ENCODE measurements at regions not wholly inside any gene's neighbourhood (a gene's known extent, or its start where the extent isn't known, plus 50 kb on each side); places are given as distances from the start of the nearest gene placed in this dataset.

DNA sequence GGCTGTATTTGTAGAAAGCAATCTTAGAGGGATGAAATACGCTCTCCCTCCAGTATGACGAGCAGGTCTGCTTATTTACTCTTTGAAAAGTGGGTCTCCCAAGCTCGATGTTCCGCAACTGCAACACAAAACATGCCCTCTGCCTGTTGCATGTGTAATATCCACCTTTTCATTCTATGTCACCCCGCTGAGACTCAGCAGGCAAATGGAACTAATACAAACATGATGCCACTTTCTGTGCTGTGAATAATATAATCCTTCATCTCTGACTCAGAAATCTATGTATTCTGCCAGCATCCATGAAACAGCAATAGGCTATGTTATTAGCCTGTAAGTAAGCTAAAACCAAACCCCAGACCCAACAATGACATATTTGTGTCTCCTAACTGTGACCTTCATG is 200.8 kb upstream of the TMCO5A start:
- H3K27ac ChIP-seq (ENCODE audit: low read length): no peak overlapping the region
- ChIA-PET CTCF (no interaction called here), POLR2A (no interaction called here)
- H3K4me1 ChIP-seq (ENCODE audit: control insufficient read depth, insufficient read depth, low read length): no peaks in the 10 kb centered on the region
- ATAC-seq: no peak
- no peaks in the 10 kb centered on the region for H3K36me3 ChIP-seq (ENCODE audit: control insufficient read depth, insufficient read depth, low read length)
- TF ChIP-seq, protein P1, sequence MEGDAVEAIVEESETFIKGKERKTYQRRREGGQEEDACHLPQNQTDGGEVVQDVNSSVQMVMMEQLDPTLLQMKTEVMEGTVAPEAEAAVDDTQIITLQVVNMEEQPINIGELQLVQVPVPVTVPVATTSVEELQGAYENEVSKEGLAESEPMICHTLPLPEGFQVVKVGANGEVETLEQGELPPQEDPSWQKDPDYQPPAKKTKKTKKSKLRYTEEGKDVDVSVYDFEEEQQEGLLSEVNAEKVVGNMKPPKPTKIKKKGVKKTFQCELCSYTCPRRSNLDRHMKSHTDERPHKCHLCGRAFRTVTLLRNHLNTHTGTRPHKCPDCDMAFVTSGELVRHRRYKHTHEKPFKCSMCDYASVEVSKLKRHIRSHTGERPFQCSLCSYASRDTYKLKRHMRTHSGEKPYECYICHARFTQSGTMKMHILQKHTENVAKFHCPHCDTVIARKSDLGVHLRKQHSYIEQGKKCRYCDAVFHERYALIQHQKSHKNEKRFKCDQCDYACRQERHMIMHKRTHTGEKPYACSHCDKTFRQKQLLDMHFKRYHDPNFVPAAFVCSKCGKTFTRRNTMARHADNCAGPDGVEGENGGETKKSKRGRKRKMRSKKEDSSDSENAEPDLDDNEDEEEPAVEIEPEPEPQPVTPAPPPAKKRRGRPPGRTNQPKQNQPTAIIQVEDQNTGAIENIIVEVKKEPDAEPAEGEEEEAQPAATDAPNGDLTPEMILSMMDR (IDR thresholded peaks at IDR 0.05): no peak
- TF ChIP-seq TCF7L2 (IDR thresholded peaks at IDR 0.05; ENCODE audit: low read depth, low read length) (no peak), POLR2AphosphoS5 (IDR thresholded peaks at IDR 0.05; ENCODE audit: low read depth, low read length) (no peak), SIN3A (IDR thresholded peaks at IDR 0.05; ENCODE audit: borderline replicate concordance, insufficient read depth, low read depth, low read length) (no peak)
- TF ChIP-seq, protein P2, sequence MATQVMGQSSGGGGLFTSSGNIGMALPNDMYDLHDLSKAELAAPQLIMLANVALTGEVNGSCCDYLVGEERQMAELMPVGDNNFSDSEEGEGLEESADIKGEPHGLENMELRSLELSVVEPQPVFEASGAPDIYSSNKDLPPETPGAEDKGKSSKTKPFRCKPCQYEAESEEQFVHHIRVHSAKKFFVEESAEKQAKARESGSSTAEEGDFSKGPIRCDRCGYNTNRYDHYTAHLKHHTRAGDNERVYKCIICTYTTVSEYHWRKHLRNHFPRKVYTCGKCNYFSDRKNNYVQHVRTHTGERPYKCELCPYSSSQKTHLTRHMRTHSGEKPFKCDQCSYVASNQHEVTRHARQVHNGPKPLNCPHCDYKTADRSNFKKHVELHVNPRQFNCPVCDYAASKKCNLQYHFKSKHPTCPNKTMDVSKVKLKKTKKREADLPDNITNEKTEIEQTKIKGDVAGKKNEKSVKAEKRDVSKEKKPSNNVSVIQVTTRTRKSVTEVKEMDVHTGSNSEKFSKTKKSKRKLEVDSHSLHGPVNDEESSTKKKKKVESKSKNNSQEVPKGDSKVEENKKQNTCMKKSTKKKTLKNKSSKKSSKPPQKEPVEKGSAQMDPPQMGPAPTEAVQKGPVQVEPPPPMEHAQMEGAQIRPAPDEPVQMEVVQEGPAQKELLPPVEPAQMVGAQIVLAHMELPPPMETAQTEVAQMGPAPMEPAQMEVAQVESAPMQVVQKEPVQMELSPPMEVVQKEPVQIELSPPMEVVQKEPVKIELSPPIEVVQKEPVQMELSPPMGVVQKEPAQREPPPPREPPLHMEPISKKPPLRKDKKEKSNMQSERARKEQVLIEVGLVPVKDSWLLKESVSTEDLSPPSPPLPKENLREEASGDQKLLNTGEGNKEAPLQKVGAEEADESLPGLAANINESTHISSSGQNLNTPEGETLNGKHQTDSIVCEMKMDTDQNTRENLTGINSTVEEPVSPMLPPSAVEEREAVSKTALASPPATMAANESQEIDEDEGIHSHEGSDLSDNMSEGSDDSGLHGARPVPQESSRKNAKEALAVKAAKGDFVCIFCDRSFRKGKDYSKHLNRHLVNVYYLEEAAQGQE (IDR thresholded peaks at IDR 0.05; ENCODE audit: insufficient read depth in 1 of 2, low read depth in 2 of 2, low read length in 1 of 2): no peak
- H3K27me3 ChIP-seq (ENCODE audit: control insufficient read depth, insufficient read depth, low read length): no peaks in the 10 kb centered on the region
- in situ Hi-C loops (cut with HindIII; ENCODE audit: low pct_unique_long_range_greater_than_20kb, low sequenced_read_pairs): no loop called here
- no peak for DNase-seq (ENCODE audit: low read depth, low spot score)
- BruUV-seq (replicated peaks): no TSS peak
- H3K9me3 ChIP-seq (ENCODE audit: control insufficient read depth, insufficient read depth, low read depth, low read length): no peaks in the 10 kb centered on the region
- H3K4me3 ChIP-seq (ENCODE audit: low read depth in 2 of 2, low read length in 2 of 2): no peak overlapping the region
- intact Hi-C loops (cut with micrococcal nuclease; ENCODE audit: unreplicated experiment): no loop called here

DNA sequence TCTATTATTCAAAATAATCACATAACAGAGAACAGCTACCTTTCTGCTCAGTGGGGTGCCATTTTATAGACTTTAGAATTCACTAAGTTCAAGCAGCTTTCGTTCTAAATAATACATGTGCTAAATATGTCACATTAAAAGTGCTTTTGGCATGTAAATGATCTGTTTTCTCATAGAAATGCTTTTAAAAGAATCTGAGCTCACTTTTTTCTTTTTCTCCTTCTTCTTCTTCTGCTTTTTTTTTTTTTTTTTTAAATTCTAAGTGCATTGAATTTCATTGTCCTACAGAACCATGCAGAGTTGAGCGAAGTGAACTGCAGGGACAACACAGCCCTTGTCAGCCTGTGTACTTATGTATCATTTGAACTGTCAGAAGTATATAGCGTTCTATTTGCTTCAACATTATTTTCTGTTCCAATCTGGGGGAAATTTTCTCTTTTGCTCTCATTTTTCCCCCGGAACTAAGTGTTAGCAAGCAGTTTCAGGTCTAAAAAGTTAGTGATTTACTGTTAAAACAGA is 193.8 kb upstream of the TMCO5A start:
- no TSS peak for BruUV-seq (replicated peaks)
- TF ChIP-seq POLR2AphosphoS5 (IDR thresholded peaks at IDR 0.05; ENCODE audit: low read depth, low read length): no peak
- TF ChIP-seq, protein P1 (IDR thresholded peaks at IDR 0.05): no peak
- no peak for TF ChIP-seq SIN3A (IDR thresholded peaks at IDR 0.05; ENCODE audit: borderline replicate concordance, insufficient read depth, low read depth, low read length)
- TF ChIP-seq, protein P2 (IDR thresholded peaks at IDR 0.05; ENCODE audit: insufficient read depth in 1 of 2, low read depth in 2 of 2, low read length in 1 of 2): no peak
- TF ChIP-seq TCF7L2 (IDR thresholded peaks at IDR 0.05; ENCODE audit: low read depth, low read length): no peak
- no peaks in the 10 kb centered on the region for H3K36me3 ChIP-seq (ENCODE audit: control insufficient read depth, insufficient read depth, low read length)
- no peaks in the 10 kb centered on the region for H3K27me3 ChIP-seq (ENCODE audit: control insufficient read depth, insufficient read depth, low read length)
- CTCF ChIA-PET: no interaction called here
- DNase-seq (ENCODE audit: low read depth, low spot score) (no peak), ATAC-seq (no peak)
- intact Hi-C loops (cut with micrococcal nuclease; ENCODE audit: unreplicated experiment) (no loop called here), in situ Hi-C loops (cut with HindIII; ENCODE audit: low pct_unique_long_range_greater_than_20kb, low sequenced_read_pairs) (no loop called here)
- H3K9me3 ChIP-seq (ENCODE audit: control insufficient read depth, insufficient read depth, low read depth, low read length): 0 out of 2 replicates have a peak, but pooled peaks cover 3% of the 10 kb centered on the region
- no peak overlapping the region for H3K27ac ChIP-seq (ENCODE audit: low read length)
- H3K4me3 ChIP-seq (ENCODE audit: low read depth in 2 of 2, low read length in 2 of 2): no peak overlapping the region
- no peaks in the 10 kb centered on the region for H3K4me1 ChIP-seq (ENCODE audit: control insufficient read depth, insufficient read depth, low read length)
- POLR2A ChIA-PET: interaction anchor here (0.6 kb wide), 1 partner anchor 100 kb away, joined by 4 read pairs; no protein-coding TSS in a partner anchor

Data from Panc1 (cell line).